Fibroblast of skin of abdomen (primary cell): ENCODE measurements at regions not wholly inside any gene's neighbourhood (a gene's known extent, or its start where the extent isn't known, plus 50 kb on each side); places are given as distances from the start of the nearest gene placed in this dataset.

ENCODE experiments used
- DNase-seq: peaks from one replicate; pipeline ENCODE4 v3.0.0-alpha.2; 2013

DNA sequence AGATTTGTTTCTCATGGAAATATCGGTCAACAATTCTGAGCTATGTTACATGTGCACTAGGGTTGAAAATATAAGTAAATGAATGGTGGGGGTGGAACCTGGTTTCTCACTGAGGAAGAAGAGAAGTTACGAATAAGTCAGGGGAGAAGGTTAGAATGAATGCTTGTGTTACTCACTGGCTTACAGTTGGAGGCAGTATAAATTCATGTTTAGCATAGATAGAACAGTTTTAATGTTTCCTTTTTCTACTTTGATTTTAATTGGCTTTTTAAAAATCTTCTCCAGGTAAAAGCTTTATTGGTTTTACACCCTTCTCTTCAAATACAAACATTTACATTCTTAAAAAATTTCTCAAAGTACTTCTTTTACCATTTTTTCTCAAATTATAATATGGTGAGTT is 1113.7 kb downstream of the CDH11 start:
- no peak for DNase-seq

DNA sequence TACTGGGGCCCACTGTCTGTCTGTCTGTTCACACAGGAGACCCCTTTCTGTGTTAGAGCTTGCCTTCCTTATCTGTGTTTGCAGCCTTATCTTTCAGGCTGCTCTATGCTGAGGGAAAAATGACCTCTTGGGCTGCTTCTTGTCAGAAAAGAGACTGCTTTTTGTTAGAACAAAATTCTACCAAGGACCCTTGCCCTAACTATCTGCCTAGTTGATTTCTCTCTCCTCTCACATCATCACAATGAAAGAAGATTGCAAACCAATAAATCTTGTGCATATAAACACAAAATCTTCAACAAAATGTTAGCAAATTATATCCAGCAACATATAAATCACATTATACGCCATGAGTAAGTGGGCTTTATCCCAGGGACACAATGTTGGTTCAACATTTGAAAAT is 1117.7 kb downstream of the CDH11 start:
- no peak for DNase-seq

DNA sequence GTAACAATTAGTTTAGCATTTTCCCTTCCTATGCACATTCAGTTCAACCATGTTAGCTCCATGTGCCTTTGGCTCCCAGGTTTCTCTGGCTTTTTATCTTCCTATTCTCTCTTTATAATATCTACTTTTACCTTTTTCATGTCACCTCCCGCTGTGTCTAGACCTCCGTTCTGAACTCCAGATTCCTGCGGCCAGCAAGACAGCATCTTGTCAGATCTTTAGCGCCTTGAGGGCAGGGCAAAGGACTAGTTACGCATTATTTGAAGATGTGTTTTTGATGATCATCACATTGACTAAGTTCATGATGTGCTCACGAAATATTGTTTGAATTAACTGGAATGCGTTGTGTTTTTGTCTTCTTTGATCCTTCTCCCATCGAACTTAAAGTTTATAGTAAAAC is 1126.8 kb downstream of the CDH11 start:
- no peak for DNase-seq

DNA sequence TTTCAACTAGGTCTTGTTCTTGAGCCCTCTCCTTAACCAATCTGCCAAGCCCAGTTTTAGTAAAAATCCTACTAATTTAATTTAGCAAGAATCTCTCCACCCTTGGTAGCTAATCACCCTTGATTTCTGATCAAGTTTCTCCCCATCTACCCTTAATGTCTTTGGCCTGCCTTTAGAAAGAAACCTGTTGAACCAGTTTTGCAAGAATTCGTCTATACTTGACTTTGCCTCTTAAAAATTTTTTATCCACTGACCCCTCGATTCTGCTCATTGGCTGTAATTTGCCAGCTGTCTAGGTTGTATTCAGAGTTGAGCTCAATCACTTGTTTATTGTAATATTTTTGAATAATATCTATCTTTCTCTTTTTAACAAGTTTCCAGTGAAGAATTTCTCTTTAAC is 1138.5 kb downstream of the CDH11 start:
- no peak for DNase-seq

DNA sequence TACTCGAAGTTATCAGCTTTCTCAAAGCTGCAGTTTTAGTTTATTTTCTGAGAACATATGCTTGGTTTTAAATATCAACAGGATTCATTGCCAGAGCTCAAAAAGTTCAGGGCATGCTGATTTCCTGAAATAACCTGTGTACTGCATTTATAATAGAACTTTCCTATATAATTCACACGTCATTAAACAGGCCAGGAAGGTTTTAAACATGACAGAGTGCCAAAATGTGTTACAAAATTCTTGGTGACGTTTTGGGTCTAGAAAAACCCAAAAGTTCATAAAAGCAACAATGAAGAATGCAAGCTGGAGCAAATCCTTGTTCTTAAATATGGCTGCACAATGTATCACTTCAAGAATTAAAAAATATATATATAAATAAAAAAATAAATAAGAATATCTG is 1139.1 kb downstream of the CDH11 start:
- no peak for DNase-seq

DNA sequence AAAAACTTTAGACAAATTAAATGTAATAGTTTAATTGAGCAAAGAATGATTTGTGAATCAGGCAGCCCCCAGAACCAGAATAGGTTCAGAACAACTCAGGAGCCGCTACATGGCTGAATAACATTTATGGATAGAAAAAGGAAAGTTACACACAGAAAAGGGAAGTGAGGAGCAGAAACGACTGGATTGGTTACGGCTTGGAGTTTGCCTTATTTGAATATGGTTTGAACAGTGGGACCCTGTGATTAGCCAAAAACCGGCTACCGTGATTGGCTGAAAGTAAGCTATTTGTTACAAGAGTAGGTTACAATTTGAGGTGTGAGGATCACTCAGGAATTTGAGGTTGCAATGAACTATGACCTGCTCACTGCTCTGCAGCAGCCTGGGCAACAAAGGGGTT is 1139.8 kb downstream of the CDH11 start:
- no peak for DNase-seq

DNA sequence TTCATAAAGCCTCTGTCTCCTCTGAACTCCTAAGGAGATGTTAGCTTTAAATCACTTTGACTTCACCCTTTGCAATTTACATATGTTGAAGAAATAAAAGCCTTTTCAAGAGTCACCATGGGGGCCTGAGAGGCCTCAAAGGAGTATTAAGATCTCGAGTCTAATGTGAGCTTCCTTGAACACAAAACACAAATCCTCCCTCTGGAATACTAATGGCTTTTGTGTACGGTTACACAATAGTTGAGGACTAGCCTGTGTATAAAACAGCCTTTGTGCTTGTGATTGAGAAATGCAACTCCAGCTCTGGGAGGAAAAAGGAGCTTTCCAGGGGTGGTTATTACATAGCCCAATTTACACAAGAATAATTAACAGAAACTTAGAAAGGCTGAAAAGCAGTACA is 1140.2 kb downstream of the CDH11 start:
- DNase-seq: no peak

DNA sequence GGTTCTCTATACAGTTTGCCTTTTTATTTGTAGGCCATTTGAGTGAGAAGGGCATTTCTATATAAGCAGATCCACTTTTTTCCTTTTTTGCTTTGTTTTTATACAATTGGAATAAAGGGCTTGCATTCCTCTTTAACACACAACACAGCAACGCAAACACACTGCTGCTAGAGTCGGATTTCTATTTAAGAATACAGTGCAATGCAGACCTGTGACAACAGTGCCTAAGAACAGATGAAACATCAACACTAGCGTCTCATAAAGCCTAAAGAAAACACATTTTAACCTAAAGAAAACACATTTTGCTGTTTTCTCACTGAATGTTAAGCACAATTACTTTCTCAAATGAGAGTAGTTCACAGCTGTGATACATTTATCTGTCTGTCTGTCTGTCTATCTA is 1141.1 kb downstream of the CDH11 start:
- no peak for DNase-seq

DNA sequence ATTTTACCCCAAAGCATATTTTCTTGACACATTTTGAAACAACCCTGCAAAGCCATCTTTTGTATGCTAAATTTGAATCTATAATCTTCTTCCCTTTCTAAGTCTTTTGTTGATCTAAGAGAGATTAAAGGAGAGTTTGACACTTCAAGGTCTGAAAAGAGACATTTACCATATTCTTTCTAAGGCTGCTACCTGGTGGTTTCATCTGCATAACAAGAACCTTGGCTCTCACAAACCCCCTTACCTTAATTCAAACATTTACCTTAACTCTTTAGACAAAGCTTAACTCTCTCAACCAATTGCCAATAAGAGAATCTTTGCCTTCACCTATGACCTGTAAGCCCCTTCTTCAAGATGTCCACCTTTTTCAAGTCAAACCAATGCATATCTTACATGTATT is 1143.6 kb downstream of the CDH11 start:
- DNase-seq: no peak

DNA sequence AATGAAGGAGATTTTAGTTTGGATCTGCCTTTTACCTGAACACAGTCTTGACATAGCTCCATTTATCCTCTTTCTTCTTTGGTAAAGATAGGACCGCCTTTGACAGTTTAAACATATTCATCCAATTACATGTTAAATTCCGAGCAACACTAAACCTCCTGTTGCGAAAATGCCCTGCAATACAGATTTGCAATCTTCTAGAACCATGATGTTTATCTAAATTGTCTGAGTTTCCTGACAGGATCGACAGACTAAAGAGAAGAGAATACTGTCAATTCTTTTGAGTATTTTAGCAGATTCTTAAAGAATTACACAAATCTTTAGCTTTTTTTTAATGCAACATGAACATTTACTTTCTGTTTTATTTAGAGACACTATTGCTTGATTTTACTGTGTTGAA is 1145.5 kb downstream of the CDH11 start:
- no peak for DNase-seq

DNA sequence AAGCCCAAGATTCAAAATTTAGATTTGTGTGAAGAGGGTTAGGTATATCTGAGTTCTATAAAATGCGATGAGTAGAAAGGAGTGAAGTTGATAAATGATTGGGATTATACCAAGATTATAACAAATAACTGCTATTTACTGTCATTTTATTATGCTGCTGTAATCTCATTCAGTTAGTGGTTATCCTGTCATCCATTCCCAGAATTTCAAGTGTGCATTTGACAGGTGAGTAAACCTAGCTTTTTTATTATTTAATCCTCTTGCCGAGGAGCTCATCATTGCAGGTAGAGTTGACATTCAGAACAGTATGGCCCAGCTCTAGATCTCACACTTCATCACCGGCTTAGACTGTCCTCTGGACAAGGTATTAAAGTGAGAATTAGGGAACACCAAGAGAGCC is 1146.2 kb downstream of the CDH11 start:
- no peak for DNase-seq

DNA sequence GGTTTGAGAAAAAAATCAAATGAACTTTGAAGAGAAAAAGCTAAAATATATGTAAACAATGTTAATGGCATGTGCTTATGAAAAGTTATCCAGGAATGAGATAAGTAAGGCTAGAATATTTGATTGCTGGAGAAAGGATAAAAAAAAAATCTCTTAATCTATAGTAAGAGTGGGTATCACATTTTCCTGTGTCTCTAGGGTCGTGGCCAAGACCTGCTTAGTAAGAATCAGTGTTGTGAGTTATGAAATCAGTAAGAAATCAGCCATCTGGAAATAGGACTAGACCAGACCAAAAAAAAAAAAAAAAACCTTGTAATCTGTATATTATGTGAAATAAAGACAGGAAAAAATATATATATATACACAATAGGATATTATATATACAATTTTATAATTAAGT is 1153.9 kb downstream of the CDH11 start:
- DNase-seq: no peak

DNA sequence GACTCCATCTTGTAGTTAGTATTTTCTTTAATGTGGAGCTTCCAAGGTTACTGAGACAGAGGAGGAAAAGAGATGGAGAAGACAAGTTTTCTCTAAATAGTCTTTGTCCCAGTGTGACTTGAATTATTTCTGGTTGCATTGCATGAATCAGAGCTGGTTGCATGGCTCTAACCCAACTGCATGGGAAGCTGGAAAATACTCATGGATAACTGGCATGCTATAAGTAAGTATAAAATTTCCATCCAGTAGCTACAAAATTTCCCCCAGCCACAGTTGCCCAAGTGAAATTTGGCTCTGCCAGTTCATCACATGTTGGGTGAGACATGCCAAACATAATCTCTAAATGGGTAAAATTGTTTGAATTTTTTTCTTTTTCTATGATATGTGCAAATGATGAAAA is 1161.5 kb downstream of the CDH11 start:
- DNase-seq: no peak

DNA sequence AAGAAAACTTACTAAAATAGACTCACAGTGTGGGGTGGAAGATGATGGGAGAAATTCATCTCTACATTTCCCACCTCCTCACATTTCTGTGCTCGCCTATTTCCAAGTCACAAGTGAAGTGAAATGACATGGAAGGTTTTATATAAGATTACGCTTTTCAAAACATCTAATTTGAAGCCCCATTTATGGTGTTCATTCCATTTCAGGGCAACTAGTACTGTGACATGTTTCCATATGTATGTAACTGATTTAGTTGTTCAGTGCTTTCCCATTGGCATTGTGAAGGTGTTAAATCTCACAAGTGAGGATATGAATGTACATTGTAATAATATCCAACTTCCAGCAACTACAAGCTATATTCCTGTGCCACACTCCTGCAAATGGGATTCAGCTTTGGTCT is 1174.8 kb downstream of the CDH11 start:
- no peak for DNase-seq

DNA sequence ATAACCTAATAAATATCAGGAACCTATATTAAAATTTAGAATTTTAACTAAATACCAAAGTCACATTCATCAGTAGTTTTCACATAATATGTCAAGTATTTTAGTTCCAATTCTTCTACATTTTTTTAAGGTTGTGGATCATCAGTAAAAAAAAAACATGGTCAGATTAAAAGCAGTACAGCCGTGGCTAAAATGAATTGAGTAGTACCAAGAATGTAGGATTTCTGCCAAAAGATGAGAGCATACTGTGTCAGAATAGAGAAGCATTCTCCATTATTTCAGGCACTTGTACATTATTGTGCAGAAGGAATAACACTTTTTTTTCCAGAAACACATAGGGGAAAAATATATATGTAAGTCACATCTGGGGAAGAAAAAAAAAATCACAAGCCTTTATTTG is 1176.1 kb downstream of the CDH11 start:
- DNase-seq: peak; percentile 79

DNA sequence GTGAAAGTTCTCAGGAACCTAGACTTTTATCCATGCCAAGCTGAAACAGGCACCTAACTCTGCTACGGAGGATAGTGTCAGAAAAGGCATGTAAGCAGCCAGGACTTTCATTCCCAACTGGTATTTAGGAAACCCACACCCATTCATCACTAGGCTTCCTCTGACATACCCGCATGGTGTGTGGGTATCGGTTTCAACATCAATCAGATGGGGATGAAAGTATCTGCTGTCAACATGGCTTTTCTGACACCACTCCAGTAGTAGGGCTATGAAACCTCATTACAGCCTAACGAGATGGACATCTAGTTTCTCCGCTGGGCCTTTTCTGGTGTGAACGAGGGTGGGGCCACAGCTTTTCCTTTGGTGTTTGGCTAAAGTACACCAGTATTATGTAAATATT is 1178.3 kb downstream of the CDH11 start:
- DNase-seq: peak; percentile 64

DNA sequence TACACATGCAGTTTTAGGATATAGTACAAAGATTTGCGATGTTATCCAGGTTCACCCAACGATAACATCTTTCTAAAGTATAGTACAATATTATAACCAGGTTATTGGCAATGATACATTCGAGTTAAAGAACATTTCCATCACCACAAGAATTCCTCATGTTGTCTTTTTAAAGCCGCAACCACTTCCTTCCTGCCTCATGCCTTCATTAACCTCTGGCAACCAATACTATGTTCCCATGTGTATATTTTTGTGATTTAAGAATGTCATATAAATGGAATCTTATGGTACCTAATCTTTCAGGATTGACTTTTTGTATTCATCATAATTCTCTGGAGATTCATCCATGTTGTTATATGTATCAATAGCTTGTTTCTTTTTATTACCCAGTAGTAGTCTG is 1183.2 kb downstream of the CDH11 start:
- peak; percentile 72 for DNase-seq

DNA sequence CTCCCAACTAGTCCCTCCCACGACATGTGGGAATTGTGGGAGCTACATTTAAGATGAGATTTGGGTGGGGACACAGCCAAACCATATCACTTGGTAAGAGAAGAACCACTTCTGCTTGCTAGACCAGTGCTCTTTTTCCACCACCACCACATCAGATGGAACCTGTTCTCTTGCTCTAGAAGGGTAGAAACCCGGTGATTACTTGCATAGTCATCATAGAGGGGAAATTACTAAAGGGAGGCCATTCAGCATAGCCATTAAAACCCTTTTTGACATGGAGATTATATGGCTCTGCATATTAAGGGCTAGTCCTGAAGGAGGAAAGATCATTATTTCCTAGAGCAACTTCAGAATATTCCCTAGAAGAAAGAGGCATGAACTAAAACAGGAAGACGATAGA is 1188.0 kb downstream of the CDH11 start:
- DNase-seq: no peak

DNA sequence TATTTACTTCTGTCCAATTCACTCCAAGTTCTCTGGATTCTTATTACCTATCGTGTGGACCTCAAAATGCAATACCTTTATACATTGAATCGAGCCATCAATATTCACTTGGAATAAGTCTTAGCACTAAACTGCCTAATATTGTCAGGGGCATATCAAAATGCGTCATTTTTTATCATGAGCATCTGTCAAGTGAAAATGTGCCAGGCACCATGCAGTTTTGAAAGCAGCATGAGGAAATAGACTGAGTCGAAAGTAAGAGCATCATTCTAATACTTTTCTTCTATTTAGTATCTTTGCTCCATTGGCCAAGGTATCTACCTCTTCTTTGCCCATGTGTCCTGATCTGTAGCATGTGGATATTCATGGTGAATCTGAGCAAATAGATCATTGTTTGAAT is 1193.4 kb downstream of the CDH11 start:
- DNase-seq: no peak

DNA sequence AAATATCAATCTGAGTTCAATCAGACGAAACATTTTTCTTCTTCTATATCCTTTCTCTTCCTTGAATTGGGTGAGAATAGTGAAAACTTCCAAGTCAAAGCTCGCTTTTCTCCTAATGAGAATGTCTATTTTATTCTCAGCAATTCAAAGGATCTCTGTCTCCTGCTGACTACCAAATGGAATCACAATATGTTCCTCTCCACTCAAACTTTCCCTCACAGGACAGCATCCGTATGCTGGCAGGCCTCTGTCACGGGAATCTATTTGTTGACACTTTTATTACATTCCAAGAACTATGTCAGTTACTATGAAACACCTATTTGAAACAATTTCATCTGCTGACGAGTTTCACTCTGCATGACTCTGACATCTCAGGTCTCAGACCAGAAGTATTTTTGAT is 1196.6 kb downstream of the CDH11 start:
- no peak for DNase-seq

DNA sequence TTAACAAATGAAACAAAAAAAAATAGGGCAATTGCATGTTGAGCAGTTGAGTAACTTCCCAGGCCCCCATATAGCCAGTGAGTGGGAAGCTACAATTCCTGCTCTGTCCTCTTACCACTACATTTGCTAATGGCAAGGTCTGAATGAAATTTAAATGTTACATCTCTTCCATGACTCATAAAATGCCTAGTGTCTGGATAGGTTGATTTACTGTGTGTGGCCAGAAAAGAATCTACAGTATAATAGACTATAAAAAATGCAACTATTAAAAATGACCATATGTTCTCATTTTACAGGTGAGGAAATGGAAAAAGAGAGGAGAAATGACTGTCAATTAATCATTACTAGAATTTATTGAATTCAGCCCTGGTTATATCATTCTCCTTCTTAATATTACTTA is 1199.3 kb downstream of the CDH11 start:
- peak; percentile 95 for DNase-seq

DNA sequence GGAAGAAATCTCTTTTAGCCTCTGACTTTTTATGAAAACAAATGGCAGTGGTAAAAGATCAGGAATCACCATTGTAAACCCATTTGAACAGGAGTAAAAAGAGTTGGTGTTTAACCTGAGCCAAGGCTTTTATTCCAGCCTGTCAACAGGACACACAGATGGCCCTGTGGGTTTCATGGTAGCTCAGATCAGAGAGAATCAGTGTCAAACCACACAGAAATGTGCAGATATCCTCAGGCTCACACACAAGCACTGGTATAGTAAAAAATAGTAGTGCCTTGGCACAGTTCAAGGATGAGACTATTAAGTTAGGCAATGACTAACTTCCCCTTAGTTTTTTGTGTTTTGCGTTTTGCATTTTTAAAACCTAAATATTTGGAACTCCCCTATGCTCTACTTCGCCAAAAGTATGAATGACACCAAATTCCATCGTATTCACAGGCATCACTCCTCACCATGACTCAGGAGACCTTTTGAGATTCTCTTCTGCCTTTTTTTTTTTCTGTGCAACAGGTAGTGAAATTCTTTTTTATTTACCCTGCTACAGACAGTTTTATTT is 1200.0 kb downstream of the CDH11 start:
- peak; percentile 82 for DNase-seq

DNA sequence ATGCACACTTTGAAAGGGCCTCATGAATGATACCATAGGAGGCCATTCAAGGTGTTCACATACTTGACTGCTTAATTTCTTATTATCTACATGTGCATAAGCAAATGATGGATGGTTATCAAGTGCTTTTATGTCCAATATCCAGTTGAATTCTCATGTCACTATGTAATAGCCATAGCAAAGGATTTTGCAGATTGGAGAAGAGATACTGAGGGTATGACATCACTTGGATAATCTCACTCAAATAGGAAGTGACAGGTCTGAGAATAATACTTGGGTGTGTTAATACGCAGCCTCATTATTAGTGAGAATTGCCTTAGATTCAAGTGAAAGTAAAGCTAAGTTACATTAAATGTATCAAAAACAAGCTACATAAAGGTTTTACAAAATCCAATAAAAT is 1208.6 kb downstream of the CDH11 start:
- DNase-seq: no peak

DNA sequence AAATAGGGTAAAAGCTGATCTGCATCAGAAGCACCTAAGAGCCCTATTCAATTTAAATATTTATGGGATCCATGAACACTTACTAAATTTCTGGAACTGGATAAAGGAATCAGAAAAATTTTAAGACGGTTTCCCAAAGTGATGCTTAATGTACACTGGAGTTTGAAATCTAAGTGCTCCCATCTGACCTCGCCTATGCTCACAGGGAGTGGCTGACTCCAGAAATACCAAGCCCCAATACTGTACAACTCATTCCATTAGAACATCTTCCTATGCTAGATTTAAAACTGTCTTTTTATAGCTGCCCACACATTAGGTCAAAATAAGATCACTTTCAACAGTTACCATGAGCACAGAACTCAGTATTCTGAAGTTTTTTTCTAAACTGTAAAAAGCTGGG is 1214.6 kb downstream of the CDH11 start:
- DNase-seq: no peak

DNA sequence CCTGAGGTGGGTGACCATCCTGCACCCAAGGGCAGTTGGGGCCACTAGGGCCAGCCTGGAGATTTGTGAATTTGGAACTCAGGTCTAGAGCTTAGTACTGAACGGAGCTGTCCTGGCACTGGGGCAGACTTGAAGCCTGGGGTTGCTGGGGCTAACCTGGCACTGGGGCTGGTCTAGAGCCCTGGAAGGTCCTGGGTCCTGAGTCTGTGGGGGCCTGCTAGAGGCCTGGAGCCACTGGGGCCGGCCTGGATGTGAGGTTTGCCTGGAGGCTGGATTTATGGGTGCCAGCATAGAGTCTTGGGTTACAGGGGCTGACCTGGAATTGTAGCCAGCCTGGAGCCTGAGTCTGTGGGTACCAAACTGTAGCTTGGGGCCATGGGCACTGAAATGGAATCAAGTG is 1216.9 kb downstream of the CDH11 start:
- no peak for DNase-seq

DNA sequence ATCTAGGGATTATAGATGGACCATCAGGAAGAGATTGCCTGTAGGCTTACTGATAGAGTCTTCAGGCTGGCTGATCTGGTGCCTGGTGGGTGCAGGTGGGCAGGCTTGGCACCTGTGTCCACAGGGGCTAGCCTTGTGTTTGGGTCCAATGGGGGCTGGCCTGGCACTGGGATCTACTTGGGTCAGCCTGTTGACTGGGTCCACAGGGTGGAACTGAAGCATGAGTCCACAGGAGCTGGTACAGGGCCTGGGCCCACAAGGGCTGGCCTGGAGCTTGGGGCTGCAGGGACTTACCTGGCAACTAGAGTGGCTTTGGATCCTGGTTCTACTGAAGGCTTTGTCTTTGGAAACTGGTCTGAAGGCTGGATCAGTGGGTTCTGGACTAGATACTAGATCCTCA is 1217.7 kb downstream of the CDH11 start:
- DNase-seq: no peak
